HG03575 (cell line): ENCODE measurements at regions not wholly inside any gene's neighbourhood (a gene's known extent, or its start where the extent isn't known, plus 50 kb on each side); places are given as distances from the start of the nearest gene placed in this dataset.
"Not testable (repeated sequence)": the region's sequence is repeated elsewhere in the genome, so short reads cannot be mapped to it uniquely, and the experiment has no call there.

Experiments used
- ATAC-seq: cut with Tn5 transposase; IDR thresholded peaks from one replicate; pipeline ENCODE4 v1.9.1; 2021; ENCODE audit not compliant: unreplicated experiment, insufficient number of reproducible peaks, low FRiP score; ENCODE audit errors: extremely low read depth

GRCh38 chr21:35197191-35197590, 148.1 kb upstream of the RUNX1 start:
- ATAC-seq = no peak

GRCh38 chr21:35196128-35196527, 147.0 kb upstream of the RUNX1 start:
- ATAC-seq = no peak

- ATAC-seq = no peak
Observed at GRCh38 chr21:35195232-35195631, 146.1 kb upstream of the RUNX1 start.

- no peak for ATAC-seq
Observed at GRCh38 chr21:35191754-35192153, 142.7 kb upstream of the RUNX1 start.

- no peak for ATAC-seq
Observed at GRCh38 chr21:35191128-35191527, 142.0 kb upstream of the RUNX1 start.

- no peak for ATAC-seq
Observed at GRCh38 chr21:35190201-35190701, 141.1 kb upstream of the RUNX1 start.

GRCh38 chr21:35189077-35189863, 140.2 kb upstream of the RUNX1 start:
- ATAC-seq = peak; percentile 79

GRCh38 chr21:35183389-35183788, 134.3 kb upstream of the RUNX1 start:
- not testable (repeated sequence) for ATAC-seq

GRCh38 chr21:35179990-35180540, 131.0 kb upstream of the RUNX1 start:
- ATAC-seq = no peak

GRCh38 chr21:35178827-35179226, 129.7 kb upstream of the RUNX1 start:
- no peak for ATAC-seq

- ATAC-seq = no peak
Observed at GRCh38 chr21:35178098-35178497, 129.0 kb upstream of the RUNX1 start.

GRCh38 chr21:35172231-35172630, 123.1 kb upstream of the RUNX1 start:
- ATAC-seq = no peak

- ATAC-seq = no peak
Observed at GRCh38 chr21:35171385-35171784, 122.3 kb upstream of the RUNX1 start.

GRCh38 chr21:35170818-35171217, 121.7 kb upstream of the RUNX1 start:
- ATAC-seq = no peak

GRCh38 chr21:35170244-35170643, 121.1 kb upstream of the RUNX1 start:
- no peak for ATAC-seq

GRCh38 chr21:35169574-35169973, 120.5 kb upstream of the RUNX1 start:
- ATAC-seq = no peak

GRCh38 chr21:35168735-35169134, 119.6 kb upstream of the RUNX1 start:
- ATAC-seq = no peak

GRCh38 chr21:35164971-35165483, 115.9 kb upstream of the RUNX1 start:
- ATAC-seq = no peak

GRCh38 chr21:35164380-35164779, 115.3 kb upstream of the RUNX1 start:
- no peak for ATAC-seq

- no peak for ATAC-seq
Observed at GRCh38 chr21:35163411-35163810, 114.3 kb upstream of the RUNX1 start.
